NB4 (cell line): ENCODE measurements at regions not wholly inside any gene's neighbourhood (a gene's known extent, or its start where the extent isn't known, plus 50 kb on each side); places are given as distances from the start of the nearest gene placed in this dataset.

Source experiments
- MYC ChIP-seq: IDR thresholded peaks from 2 replicates; pipeline ENCODE4 v1.6.1; 2011; ENCODE audit warnings: low read depth, low read length
- POLR2A ChIP-seq: IDR thresholded peaks from 2 replicates; pipeline ENCODE4 v1.6.1; 2011; ENCODE audit warnings: mild to moderate bottlenecking; ENCODE audit not compliant: insufficient read length; ENCODE audit errors: extremely low read depth
- TF ChIP-seq, protein P1 (sequence below): IDR thresholded peaks from one replicate; pipeline ENCODE4 v1.5.1; 2012; ENCODE audit warnings: low read depth, low read length
- TF ChIP-seq, protein P2 (sequence below): IDR thresholded peaks from 2 replicates; pipeline ENCODE4 v1.6.1; 2011; ENCODE audit warnings: low read depth, low read length

DNA sequence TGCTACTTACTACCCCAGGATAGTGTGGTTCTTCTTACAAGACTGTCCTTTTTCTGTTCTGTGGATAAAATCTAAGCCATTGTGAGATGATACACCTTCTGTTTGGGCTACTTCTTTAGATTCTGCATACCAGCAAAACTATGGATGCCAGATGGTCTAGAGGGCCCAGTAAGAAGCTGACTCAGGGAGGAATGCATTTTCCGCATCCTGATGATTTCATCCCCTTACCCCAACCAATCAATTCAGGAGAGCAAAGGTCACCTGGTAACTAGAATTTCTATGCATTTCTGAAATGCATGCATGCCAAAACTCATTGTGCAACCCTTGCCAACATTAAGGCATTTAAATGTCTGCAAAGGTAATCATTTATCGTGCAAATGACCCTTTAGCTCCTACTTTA lies 285.7 kb upstream of the ZP4 start:
- TF ChIP-seq, protein P1, sequence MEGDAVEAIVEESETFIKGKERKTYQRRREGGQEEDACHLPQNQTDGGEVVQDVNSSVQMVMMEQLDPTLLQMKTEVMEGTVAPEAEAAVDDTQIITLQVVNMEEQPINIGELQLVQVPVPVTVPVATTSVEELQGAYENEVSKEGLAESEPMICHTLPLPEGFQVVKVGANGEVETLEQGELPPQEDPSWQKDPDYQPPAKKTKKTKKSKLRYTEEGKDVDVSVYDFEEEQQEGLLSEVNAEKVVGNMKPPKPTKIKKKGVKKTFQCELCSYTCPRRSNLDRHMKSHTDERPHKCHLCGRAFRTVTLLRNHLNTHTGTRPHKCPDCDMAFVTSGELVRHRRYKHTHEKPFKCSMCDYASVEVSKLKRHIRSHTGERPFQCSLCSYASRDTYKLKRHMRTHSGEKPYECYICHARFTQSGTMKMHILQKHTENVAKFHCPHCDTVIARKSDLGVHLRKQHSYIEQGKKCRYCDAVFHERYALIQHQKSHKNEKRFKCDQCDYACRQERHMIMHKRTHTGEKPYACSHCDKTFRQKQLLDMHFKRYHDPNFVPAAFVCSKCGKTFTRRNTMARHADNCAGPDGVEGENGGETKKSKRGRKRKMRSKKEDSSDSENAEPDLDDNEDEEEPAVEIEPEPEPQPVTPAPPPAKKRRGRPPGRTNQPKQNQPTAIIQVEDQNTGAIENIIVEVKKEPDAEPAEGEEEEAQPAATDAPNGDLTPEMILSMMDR = no peak
- TF ChIP-seq POLR2A (no peak), MYC (no peak)
- TF ChIP-seq, protein P2, sequence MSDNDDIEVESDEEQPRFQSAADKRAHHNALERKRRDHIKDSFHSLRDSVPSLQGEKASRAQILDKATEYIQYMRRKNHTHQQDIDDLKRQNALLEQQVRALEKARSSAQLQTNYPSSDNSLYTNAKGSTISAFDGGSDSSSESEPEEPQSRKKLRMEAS = no peak
